ENCODE measurements at regions not wholly inside any gene's neighbourhood (a gene's known extent, or its start where the extent isn't known, plus 50 kb on each side); places are given as distances from the start of the nearest gene placed in this dataset.
"Not testable (repeated sequence)": the region's sequence is repeated elsewhere in the genome, so short reads cannot be mapped to it uniquely, and the experiment has no call there.

DNA sequence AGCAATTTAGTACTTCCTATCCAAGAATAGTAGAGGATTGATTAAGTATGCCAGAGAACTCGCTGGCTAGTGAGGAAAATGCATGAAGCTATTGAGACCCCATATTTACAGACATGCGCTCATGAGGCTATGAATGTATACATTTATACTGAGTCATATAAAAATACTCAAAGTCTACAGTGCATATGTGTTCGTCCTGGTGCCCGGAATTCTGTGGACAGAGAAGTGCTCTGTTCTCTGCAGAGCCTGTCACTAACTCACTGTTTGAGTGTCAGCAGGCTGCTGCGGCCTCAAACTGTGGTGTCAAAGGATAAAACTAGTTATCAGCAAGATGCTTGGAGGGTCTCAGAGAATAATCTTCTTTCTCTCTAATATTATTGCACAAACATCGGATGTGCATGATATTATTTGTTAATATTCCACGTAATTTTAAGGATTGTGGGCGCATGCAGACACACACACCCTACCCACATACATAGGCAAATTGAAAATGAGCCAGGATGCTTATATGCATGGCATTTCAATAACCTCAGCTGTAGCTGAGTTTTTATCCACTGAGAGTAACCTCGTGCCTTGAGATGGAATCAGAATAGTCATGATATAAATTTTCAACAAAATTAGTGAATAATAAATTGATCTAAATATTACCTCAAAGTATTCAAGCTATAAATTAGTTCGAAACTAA lies 50.0 kb upstream of the TSC22D2 start:
- FAIRE-seq = no peak

DNA sequence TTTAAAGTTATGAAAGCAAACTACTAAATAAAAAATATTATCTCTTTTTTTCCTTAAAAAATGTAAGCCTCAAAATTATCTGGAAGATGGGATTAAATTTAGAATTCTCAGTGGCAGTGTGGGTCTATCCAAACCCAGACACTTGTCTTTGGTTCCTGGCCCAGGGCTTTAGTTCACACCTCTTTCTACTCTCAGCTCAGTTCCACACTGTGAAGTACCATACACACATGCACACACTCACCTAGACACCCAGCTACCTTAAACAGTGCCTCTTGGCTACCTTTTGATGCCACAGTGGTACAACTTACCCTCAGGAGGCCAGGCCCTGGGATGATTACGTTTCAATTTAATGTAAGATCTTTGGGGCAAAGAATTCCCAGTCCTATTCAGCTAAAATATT lies 51.0 kb upstream of the TSC22D2 start:
- no peak for FAIRE-seq

DNA sequence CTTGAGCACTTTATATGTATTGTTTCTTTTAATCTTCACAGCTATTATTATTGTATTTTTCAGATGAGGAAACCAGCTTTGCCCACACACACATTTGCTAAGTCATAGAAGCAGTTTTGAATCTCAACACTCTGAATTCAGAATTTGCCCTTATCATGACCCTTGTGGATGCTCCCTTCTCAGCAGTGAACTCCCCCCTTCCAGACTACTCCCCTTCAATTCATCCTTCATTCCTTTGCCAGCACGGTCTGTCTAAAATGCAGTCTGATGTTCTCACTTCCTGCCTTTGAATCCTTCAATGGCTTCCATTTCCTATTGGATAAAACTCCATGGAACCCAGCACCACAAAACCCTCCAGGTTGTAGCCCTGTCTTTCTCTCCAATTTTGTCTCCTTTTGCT lies 52.5 kb upstream of the TSC22D2 start:
- no peak for FAIRE-seq

DNA sequence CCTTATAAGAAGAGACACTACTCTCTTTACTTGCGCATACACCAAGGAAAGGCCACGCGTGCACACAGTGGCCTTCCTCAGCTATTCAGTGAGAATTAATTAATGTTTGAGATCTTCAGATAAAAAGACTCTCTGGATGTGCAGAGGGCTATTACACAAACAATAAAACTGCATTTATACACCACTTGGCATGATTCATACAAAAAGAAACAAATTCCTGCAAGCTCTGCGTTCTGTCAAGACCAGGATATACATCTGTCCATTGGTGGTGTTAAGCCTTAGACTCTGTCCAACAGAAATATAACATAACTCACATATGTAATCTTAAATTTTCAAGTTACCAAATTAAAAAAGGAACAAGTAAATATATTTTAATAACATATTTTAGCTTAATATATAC lies 55.2 kb upstream of the TSC22D2 start:
- no peak for FAIRE-seq

DNA sequence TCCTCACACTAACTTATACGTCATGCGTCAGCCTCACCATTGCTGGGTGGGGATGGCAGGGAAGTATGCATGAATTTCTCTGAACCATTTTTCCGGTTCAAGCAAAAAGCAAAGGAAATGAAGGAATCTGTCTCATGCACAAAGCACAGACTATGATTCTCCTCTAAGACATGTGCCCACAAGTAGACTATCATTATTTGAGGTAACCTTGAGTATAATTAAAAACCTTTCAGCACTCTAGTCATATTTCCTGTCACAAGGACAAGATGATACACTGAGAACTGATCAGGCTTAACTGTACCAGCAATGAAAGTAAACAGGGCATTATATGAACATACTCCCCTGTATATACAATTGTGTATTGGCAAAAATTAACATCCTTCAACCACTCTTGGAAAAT lies 56.7 kb upstream of the TSC22D2 start:
- FAIRE-seq = no peak

DNA sequence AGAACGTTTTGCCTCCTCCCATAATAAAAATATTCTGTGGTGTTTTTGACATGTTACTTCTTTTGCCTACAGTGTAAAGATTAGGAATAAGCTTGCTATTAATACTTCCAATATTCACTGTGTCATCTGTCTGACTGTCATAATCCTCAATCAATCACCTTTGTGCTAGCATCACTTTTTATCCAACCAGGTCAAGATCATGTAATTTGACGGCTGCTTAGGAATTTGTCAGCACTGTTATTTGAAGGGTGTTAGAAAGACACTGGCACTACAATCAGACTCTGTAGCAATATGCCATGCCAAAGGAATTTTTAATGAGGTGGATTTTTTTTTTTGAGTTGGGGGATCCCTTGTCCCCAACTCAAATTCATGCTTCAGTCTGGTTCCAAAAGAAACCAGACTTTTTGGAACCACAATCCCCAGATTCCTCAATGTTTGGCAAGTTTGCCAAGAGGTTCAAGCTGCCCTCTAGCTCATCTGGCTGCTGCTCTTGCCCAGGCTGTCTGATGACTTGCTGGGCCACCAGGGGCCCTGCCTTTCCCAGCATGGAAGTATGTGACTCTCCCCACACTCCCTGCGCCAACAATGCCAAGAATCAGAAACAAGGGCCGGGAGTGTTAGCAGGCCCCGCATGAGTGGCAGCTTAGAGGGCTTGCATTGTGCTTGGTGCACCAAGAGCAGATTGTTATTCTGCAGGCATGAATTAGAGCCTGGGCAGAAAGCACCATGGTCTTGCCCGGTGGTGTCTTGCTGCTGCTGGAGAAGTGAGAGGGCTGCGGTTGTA lies 58.6 kb upstream of the TSC22D2 start:
- FAIRE-seq = no peak

DNA sequence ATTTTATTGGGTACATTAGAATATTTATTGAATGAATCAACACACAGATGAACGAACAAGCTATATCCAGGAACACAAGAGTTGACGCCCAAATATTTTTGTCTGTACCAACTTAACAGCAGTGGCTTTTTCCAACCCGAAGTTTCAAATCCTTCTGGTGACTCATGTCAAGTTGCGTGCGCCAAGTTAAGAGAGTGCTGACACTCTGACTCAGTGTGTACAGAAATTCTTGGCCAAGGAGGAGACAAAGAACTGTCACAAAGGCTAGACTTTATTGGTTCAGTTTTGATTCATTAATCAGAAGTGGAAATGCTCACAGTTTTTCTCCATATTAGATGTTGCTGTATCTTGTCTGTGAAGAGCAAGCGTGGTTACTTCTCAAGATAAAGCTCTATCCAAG lies 59.6 kb upstream of the TSC22D2 start:
- FAIRE-seq = no peak

DNA sequence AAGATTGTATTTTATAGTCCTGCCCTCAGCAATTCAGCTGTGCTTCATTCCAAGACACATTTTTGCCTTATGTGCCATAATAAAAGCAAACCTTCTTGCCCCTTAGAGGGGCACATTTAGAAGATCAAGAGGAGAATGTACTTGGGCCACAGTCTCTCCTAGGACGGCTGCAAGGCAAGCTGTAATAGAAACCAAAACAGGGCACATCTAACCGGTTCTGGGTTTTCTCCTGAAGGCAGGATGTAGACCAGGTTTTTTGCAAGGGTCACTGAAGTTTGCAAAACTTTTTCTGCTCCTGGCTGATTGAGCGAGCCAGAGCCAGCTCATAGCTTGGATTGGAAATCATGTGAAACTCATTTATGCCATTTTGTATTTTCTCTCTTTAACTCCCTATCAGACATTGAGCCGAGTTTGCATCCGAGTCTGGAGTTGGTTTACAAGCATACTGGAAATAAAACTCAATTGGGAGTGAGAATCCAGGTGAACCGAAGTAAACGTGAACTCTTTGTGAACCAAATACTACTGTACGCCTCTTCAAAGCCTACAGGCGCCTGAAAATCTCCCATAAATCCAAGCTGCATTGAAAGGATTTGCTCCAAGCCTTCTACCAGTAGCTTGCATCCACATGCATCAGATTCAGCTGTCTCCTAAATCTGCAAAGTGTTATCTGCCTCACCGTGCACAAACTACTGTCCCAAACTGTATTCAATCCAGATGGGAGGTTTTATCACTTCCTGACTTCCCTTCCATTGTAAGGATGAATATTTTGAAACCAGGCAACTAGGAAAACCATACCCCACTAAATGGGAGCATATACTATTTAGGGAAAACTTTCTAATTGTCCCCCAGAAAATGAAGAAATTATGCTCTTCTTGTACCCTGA lies 60.9 kb upstream of the TSC22D2 start:
- no peak for FAIRE-seq

DNA sequence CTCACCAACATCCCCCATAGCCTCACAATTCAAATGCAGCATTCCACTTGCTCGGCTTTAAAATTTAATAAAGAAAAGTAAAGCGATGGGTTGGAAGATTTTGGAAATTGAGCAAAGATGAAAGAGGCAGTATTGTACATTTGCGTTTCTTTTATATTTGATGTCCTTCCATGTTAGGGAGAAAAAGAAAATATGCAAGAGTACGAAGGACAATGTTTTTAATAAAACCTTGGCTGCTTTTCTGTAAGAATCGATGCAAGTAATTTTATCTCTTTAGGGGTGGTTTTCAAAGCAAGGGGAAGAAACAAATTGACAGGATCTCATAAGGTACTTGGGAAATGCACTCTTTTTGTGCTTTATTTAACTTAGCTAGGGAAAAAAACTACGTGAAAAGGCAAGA lies 61.8 kb upstream of the TSC22D2 start:
- no peak for FAIRE-seq

DNA sequence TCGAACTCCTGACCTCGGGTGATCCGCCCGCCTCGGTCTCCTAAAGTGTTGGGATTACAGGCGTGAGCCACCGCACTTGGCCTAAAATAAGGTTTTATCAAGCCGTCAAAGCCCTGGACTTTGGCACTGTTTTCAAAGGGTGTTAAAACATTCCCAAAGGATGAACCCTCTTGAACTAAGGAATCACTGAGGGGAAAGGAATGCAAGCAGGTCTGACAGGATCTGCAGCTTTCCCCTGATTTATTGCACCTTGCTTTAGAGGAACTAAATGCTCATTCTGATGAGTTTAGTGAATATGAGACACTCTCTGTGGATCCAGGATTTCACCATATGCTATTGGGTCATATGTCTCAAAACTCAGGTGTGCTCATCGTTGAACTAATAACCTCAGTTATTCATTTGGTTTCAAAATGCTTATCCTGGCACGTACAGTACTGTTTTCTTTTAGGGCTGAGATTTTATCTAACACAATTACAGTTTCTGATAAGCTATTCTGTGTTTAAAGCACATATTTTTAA lies 63.0 kb upstream of the TSC22D2 start:
- FAIRE-seq = no peak

DNA sequence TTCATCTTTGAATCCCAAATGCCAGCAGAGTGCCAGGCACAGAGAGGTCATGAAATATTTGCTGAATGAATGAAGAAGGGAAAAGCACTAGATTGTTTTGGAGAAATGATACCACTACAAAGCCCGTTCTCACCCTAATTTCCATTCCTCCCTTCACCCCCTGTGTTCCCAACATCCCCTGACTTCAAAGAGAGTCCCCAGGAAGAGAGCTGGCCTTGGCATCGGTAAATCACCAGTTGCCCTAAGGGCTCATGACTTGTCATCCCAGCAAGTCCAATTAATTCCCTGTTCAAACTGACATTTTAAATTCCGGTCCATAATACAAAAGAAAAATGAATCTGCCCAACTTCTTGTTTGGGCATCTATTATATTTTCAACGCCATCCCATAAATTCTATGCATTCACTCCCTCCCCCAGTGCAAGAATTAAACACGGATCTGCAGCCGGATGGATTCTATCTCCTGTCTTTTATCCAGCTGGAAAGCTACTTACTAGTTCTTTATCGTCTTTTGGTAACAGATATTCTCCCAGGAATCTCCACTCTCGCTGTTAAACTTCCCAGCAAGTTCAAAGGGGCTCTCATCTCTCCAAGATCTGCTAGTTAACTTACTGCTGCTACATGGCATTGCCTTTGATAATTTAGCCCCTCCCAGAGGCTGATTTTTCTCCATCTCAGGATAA lies 63.9 kb upstream of the TSC22D2 start:
- FAIRE-seq = no peak

DNA sequence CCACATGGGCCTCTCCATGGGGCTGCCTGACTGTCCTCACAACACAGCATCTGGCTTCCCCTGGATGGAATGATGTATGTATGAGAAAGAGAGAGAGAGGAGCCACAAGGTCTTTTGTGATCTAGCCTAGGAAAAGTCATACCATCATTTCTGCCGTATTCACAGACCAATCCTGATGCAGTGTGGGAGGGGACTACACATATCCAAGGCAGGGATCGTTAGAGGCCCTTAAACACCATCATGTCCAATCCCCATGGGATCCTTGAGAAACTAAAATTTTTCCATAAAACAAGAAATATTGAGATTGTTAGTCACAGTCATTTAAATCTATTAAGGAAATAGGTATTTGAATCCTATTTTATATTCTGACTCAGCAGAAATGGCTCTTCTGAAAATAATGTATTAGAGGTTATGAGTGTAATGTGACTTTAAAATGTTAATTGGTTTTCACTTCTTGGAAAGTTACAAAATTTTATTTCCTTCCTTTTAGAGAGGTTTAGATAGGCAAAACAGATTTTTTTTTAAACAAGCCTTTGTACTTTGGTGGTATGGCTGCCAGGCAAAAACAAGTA lies 65.1 kb upstream of the TSC22D2 start:
- FAIRE-seq = no peak

DNA sequence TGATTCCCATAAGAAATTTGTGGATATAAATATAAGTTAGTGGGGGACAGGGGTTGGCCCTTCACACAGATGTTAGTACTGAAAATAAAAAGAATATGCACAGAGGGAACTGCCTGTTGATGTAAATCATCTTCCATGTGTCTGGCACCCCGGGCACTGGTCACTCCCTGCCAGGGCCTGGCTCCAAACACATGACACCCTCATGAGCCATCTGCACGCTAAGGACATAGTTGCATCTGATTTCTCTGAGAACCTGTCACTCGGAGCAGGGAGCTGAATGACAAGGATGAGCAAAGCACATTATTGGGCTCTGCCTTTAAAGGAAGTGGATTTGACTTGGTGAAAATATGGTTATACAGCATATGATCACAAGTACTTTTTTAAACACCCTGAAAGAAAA lies 66.2 kb upstream of the TSC22D2 start:
- FAIRE-seq = no peak

DNA sequence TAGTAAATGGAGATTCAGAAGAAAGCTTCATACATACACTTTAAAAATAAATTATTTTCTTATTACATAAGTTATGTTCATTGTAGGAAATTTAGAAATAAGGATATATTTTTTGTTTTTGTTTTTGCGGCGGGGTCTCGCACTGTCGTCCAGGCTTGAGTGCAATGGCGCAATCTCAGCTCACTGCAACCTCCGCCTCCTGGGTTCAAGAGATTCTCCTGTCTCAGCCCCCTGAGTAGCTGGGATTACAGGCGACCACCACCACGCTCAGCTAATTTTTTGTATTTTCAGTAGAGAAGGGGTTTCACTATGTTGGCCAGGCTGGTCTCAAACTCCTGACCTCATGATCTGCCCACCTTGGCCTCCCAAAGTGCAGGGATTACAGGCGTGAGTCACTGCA lies 71.7 kb upstream of the TSC22D2 start:
- not testable (repeated sequence) for FAIRE-seq

DNA sequence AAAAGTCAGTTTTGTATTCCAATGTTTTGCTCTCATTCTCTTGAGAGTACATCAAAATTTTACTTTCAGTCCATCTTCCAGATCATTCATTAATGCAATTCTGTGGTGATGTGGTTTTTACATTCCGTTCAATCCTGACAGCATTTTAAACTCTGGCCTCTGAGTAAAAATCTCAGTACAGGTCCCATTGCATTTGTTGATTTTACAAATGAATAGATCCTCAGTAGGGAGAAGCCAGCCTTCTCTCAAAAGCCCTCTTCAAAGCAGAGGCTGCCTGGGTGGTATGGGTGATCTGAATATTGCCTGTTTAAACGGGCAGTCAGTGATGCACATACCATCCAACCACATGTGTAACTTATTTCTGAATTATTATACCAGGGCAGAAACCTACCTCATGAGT lies 72.5 kb upstream of the TSC22D2 start:
- no peak for FAIRE-seq

DNA sequence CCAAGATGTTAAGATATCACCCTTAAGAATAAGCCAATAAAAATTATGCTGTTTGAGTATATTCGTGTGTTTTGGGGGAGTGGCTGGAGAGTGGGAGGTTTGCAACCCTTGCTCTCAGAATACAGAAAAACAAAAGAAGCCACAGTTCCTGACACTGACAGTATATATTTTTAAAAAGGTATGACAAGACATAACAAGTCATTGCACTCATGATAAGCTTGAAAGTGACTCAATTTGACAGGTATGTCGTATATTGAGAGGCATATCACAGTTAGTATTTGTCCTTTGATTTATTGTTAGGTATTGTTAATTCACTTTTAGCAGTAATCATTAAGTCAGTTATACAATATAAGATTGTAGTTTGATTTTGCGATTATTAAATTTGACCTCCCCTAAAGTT lies 73.1 kb upstream of the TSC22D2 start:
- FAIRE-seq = no peak

DNA sequence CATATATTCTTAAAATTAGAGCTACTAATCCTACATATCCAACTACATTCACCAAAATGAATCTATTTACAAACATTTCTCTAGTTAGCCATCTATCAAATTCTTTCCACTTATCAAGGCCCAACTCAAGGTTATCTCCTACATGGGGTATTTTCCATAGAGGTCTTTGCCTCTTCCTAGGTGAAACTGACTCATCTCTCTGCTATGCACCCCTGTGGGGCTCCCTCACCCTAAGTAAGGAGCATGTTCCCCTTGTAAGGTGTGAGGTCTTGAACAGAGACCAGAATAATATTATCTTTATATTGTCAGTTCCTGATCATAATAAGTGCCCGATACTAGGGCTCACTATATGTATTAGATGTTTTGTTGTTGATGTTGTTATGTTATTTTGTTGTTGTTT lies 74.6 kb upstream of the TSC22D2 start:
- no peak for FAIRE-seq

DNA sequence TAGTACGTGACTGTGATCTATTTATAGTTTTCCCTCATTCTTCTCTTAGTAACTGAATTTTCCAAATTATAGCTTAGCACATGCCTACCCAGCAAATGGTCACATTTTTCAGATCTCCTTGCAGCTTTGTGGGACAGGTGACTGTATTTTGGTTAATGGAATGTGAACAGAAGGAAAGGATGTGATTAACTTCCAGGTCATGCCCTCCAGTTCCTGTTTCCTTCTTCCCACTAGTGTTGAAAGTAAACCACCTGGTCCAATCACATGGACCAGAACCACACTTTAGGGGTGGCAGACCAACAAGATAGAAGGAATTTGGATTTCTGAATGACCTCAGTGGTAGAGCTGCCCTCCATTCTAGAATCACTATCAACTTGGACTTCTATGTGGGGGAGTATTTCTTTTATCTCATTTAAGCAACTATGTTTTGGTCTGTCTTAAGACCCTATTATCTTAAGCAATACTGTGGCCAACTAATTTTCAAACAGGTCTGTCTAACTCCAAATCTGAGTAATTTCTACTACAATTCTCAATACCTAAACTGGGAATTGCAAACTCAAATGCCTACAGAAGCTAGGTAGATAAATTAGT lies 76.0 kb upstream of the TSC22D2 start:
- FAIRE-seq = no peak

DNA sequence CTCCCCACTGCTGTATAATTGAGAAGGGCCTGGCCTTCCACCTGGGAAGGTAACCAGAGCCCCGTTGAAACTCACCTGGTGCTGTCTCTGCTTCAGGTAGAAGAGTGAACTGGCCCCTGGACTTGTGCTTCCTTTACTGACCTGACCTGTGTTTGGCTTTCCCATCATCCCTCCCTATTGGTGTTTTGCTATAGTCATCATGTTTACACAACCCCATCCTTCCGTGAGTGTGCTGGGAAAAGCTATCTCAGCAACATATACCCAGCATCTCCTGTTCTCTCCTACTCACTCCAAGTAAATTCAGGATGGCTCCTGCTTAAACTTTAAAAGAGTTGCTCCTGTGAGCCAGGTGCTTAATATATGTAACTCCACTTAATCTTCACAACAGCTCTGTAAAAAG lies 77.2 kb upstream of the TSC22D2 start:
- no peak for FAIRE-seq

DNA sequence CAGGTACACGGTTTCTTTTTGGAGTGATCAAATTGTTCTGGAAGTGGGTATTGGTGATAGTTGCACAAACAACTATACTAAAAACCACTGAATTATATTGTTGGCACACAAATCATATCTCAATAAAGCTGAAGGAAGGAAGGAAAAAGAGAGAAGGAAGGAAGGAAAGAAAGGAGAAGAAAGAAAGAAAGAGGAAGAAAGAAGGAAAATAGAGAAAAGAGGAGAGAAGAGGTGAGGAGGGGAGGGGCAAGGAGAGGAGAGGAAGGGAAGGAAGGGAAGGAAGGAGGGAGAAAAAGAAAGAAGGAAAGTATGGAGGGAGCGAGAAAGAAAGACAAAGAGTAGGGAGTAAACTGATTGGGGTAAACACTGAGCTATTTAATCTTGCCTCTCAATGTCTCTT lies 77.9 kb upstream of the TSC22D2 start:
- FAIRE-seq = no peak

DNA sequence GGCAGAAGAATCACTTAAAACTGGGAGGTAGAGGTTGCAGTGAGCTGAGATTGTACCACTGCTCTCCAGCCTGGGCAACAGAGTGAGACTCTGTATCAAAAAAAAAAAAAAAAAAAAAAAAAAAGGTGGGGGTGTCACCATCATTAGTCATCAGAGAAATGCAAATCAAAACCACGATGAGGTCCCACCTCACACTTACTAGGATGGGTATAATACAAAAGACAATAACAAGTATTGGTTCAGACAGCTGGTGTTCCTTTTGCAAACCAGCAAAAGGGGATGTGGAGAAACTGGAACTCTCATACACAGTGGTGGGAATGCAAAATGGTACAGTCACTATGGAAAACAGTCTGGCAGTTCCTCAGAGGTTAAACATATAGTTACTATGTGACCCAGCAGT lies 78.7 kb upstream of the TSC22D2 start:
- no peak for FAIRE-seq

DNA sequence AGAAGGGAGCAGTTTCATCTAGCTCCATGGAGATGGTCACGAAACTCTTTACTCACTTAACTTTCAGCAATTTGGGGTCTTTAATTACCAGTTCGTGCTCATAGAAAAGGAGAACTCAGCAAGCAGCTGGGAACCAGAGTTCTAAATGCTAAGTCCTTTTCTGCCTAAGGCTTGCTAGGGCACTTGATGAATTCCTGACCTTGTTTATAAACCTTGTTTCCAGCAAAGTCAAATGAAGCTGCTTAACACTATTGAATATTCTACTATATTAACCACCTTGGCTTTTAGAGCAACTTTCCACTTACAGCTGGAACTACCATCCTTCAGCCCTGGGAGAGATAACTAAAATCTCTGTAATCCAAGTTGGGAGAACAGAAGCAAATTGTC lies 79.5 kb upstream of the TSC22D2 start:
- FAIRE-seq = no peak

Measured in colon (tissue), 2 donors.